ENCODE measurements at regions not wholly inside any gene's neighbourhood (a gene's known extent, or its start where the extent isn't known, plus 50 kb on each side); places are given as distances from the start of the nearest gene placed in this dataset.

DNA sequence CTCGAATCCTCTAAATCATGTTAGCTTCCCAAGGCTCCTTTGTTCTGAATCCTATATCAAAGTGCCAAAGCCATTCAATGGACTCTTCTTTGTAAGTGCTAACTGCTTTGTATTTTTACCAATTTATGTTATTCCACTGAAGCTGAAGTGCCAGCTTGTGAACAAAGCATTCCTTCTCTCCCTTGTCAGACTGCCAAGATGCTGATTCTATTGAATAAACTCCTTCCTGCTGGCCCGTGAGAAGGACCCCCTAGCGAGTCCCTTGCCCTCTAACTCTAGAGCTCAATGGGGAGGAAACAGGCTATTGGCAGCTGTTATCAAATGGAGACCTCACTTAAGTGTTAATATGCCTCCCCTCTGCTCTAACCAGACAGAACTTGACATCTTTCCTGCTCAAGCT lies 1097.9 kb upstream of the CNTNAP5 start:
- DNase-seq (ENCODE audit: extremely low spot score) = no peak
- ChIA-PET CTCF (no interaction called here), POLR2A (no interaction called here)
- TF ChIP-seq SP1 (IDR thresholded peaks at IDR 0.05) (no peak), CTBP1 (IDR thresholded peaks at IDR 0.05; ENCODE audit: borderline replicate concordance) (no peak), ARNT (IDR thresholded peaks at IDR 0.05) (no peak), NFRKB (IDR thresholded peaks at IDR 0.05) (no peak), ELF4 (IDR thresholded peaks at IDR 0.05) (no peak), FOXA1 (IDR thresholded peaks at IDR 0.05) (no peak), FOXM1 (IDR thresholded peaks at IDR 0.05; ENCODE audit: borderline replicate concordance) (no peak), HDGF (IDR thresholded peaks at IDR 0.05; ENCODE audit: borderline replicate concordance) (no peak), L3MBTL2 (conservative IDR thresholded peaks at IDR 0.05) (no peak), FOXK2 (IDR thresholded peaks at IDR 0.05) (no peak), LEF1 (IDR thresholded peaks at IDR 0.05; ENCODE audit: borderline replicate concordance) (no peak), ZNF384 (IDR thresholded peaks at IDR 0.05) (no peak)
- TF ChIP-seq, protein P1, sequence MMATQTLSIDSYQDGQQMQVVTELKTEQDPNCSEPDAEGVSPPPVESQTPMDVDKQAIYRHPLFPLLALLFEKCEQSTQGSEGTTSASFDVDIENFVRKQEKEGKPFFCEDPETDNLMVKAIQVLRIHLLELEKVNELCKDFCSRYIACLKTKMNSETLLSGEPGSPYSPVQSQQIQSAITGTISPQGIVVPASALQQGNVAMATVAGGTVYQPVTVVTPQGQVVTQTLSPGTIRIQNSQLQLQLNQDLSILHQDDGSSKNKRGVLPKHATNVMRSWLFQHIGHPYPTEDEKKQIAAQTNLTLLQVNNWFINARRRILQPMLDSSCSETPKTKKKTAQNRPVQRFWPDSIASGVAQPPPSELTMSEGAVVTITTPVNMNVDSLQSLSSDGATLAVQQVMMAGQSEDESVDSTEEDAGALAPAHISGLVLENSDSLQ (IDR thresholded peaks at IDR 0.05) = no peak

DNA sequence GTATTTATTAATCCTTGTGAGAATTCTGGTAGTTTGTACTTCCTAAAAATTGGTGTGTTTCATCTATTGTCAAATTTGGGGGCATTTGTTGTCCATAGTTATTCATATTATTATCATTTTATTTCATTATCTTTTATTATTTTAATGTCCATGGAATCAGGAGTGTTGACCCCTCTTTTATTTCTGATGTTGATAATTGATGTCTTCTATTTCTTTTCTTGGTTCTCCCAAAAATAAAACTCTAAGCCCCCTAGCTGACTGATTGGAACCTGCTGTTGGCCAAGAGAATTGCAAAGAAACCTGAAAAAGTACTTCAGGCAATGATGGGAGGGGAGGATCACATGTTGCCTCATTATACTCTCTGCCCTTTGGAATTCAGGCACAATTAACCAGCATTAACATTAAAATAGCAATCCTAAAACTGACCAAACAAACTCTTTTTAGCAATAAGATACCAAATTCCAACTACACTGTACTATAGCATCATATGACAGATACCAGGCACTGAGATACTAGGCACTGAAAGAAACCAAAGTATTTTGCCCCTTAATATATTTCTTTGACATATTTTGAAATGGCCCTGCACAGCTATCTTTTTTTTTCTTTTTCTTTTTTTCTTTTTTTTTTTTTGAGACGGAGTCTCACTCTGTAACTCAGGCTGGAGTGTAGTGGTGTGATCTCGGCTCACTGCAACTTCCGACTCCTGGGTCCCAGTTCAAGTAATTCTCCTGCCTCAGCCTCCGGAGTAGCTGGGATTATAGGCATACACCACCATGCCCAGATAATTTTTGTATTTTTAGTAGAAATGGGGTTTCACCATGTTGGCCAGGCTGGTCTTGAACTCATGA lies 1097.2 kb upstream of the CNTNAP5 start:
- POLR2A ChIA-PET = no interaction called here
- no peak for DNase-seq (ENCODE audit: extremely low spot score)
- TF ChIP-seq LEF1 (IDR thresholded peaks at IDR 0.05; ENCODE audit: borderline replicate concordance) (no peak), BHLHE40 (IDR thresholded peaks at IDR 0.05; ENCODE audit: borderline replicate concordance) (no peak), FOXA1 (IDR thresholded peaks at IDR 0.05) (no peak), ZNF384 (IDR thresholded peaks at IDR 0.05) (no peak), SP1 (IDR thresholded peaks at IDR 0.05) (no peak), HDGF (IDR thresholded peaks at IDR 0.05; ENCODE audit: borderline replicate concordance) (no peak), ARNT (IDR thresholded peaks at IDR 0.05) (no peak), SUZ12 (IDR thresholded peaks at IDR 0.05) (no peak), FOXK2 (IDR thresholded peaks at IDR 0.05) (no peak), L3MBTL2 (conservative IDR thresholded peaks at IDR 0.05) (no peak), ELF4 (IDR thresholded peaks at IDR 0.05) (no peak), FOXM1 (IDR thresholded peaks at IDR 0.05; ENCODE audit: borderline replicate concordance) (no peak), NFRKB (IDR thresholded peaks at IDR 0.05) (no peak)
- TF ChIP-seq, protein P1 (IDR thresholded peaks at IDR 0.05) = no peak
- CTCF ChIA-PET = no interaction called here

DNA sequence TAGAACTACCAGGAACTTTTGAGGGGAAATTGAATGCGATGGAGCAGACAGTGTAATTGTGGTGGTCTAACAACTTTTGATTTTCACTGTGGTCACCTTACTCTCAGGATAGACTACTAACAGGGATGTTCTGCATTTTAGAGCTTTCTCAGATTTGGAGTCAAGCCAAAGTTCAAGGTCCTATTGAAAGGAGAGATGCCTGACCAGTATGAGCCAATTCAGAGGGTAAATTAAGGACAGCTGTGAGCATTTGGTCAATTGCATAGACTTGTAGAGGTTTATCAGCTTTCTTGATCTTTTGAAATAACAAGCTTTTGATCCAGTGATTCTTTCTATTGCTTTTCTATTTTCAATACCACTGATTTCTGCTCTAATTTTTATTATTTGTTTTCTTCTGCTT lies 1095.7 kb upstream of the CNTNAP5 start:
- no peak for DNase-seq (ENCODE audit: extremely low spot score)
- no peak for TF ChIP-seq L3MBTL2 (conservative IDR thresholded peaks at IDR 0.05)
- TF ChIP-seq CTBP1 (IDR thresholded peaks at IDR 0.05; ENCODE audit: borderline replicate concordance) = no peak
- no peak for TF ChIP-seq BHLHE40 (IDR thresholded peaks at IDR 0.05; ENCODE audit: borderline replicate concordance)
- TF ChIP-seq, protein P1 (IDR thresholded peaks at IDR 0.05) = no peak
- no peak for TF ChIP-seq FOXM1 (IDR thresholded peaks at IDR 0.05; ENCODE audit: borderline replicate concordance)
- no peak for TF ChIP-seq TARDBP (IDR thresholded peaks at IDR 0.05)
- TF ChIP-seq FOXA1 (IDR thresholded peaks at IDR 0.05) = no peak
- TF ChIP-seq ELF4 (IDR thresholded peaks at IDR 0.05) = no peak
- TF ChIP-seq ZNF384 (IDR thresholded peaks at IDR 0.05) = no peak
- no peak for TF ChIP-seq NFRKB (IDR thresholded peaks at IDR 0.05)
- TF ChIP-seq FOXK2 (IDR thresholded peaks at IDR 0.05) = no peak
- no peak for TF ChIP-seq SP1 (IDR thresholded peaks at IDR 0.05)
- TF ChIP-seq LEF1 (IDR thresholded peaks at IDR 0.05; ENCODE audit: borderline replicate concordance) = no peak
- TF ChIP-seq ARNT (IDR thresholded peaks at IDR 0.05) = no peak
- no peak for TF ChIP-seq HDGF (IDR thresholded peaks at IDR 0.05; ENCODE audit: borderline replicate concordance)
- no peak for TF ChIP-seq SUZ12 (IDR thresholded peaks at IDR 0.05)
- CTCF ChIA-PET = no interaction called here
- POLR2A ChIA-PET = no interaction called here

DNA sequence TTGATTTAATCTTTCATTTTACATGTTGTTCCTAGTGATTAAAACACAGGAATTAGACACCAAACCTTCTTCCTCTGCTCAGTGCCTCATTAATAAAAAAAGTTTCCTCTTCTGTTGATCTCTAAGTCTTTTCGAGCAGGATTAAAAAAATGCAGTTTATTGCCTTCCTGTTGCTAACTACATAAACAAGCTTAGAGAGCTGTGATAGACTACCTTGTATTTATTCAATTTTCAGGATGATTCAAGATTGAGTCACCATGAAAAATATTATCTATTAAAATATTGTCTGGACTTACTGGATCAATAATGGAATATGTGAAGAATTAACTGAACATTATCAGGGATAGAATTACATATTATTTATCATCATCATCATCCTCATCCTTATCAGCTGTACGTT lies 1089.6 kb upstream of the CNTNAP5 start:
- TF ChIP-seq FOXK2 (IDR thresholded peaks at IDR 0.05) = no peak
- no peak for TF ChIP-seq ELF4 (IDR thresholded peaks at IDR 0.05)
- no peak for TF ChIP-seq CTBP1 (IDR thresholded peaks at IDR 0.05; ENCODE audit: borderline replicate concordance)
- TF ChIP-seq BHLHE40 (IDR thresholded peaks at IDR 0.05; ENCODE audit: borderline replicate concordance) = no peak
- no peak for TF ChIP-seq TARDBP (IDR thresholded peaks at IDR 0.05)
- POLR2A ChIA-PET = no interaction called here
- CTCF ChIA-PET = no interaction called here
- no peak for DNase-seq (ENCODE audit: extremely low spot score)

DNA sequence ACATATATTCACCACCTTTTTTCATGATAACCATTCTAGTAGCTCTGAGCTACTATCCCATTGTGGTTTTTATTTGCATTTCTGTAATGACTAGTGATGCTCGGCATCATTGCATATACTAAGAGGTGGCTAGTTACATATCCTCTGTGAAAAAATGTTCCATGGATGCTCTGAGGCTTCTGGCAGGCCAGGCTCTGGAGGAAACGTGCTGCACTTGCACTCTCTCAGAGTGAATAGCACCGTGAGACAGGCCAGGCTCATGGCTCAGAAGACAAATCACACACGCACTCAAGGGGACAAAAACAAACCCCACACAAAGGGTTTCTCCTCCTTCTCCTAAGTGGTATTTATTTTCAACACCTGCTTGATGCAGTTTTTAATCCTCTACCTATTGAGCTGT lies 1085.3 kb upstream of the CNTNAP5 start:
- POLR2A ChIA-PET = no interaction called here
- TF ChIP-seq LEF1 (IDR thresholded peaks at IDR 0.05; ENCODE audit: borderline replicate concordance) (no peak), CTBP1 (IDR thresholded peaks at IDR 0.05; ENCODE audit: borderline replicate concordance) (no peak), SP1 (IDR thresholded peaks at IDR 0.05) (no peak), BHLHE40 (IDR thresholded peaks at IDR 0.05; ENCODE audit: borderline replicate concordance) (no peak), SUZ12 (IDR thresholded peaks at IDR 0.05) (no peak), ARNT (IDR thresholded peaks at IDR 0.05) (no peak)
- TF ChIP-seq, protein P1 (IDR thresholded peaks at IDR 0.05) = no peak
- CTCF ChIA-PET = no interaction called here
- DNase-seq (ENCODE audit: extremely low spot score) = no peak

All from HEK293T (cell line).